Pancreas (tissue), 10 donors: ENCODE measurements at regions not wholly inside any gene's neighbourhood (a gene's known extent, or its start where the extent isn't known, plus 50 kb on each side); places are given as distances from the start of the nearest gene placed in this dataset.

ENCODE experiments used
- ATAC-seq, 4 donors: fragments of 200-7000 bp; cut with Tn5 transposase; one replicate each; pipeline versions ENCODE4 v1.8.0 to v1.9.1; 2020; ENCODE audit warnings: mild to moderate bottlenecking in 4 of 4, moderate library complexity in 4 of 4
- DNase-seq, 6 donors: peaks; one replicate each; pipeline ENCODE4 v3.0.0-alpha.2; 2020
- FAIRE-seq: peaks from 2 replicates; lab custom pipeline; 2012; peaks lifted over from hg19 to GRCh38; lab: Jason Lieb, UNC
- H3K27ac ChIP-seq, 4 donors: fragments of 200-600 bp; sonication (generic); 1 replicate in 3 of 4; 2 replicates in 1 of 4; pipeline versions ENCODE4 v1.5.0 to v1.8.0; 2020
- H3K27me3 ChIP-seq, 4 donors: fragments of 200-600 bp; one replicate each; pipeline ENCODE4 v1.8.0; 2021
- H3K36me3 ChIP-seq, 3 donors: fragments of 200-600 bp; sonication (generic) in 1 of 3; one replicate each; pipeline versions ENCODE4 v1.5.0 to v1.8.0; 2020 to 2021
- H3K4me1 ChIP-seq, 3 donors: fragments of 200-600 bp; one replicate each; pipeline ENCODE4 v1.8.0; 2021
- H3K4me3 ChIP-seq, 4 donors: fragments of 200-600 bp; sonication (generic) in 2 of 4; one replicate each; pipeline versions ENCODE4 v1.5.0 to v1.8.0; 2020 to 2021
- H3K9me3 ChIP-seq, 4 donors: fragments of 200-600 bp; one replicate each; pipeline ENCODE4 v1.8.0; 2021
- whole genome bisulfite sequencing, 2 donors: extraction: QIAGEN DNeasy Blood & Tissue Kit; methylation state at CpG; one replicate each; pipeline ENCODE4 v1.1.7; 2013; 5-methylcytosine and 5-hydroxymethylcytosine counted together
- intact Hi-C, 3 donors: fragments of 100-400 bp; cut with DNase I; formaldehyde crosslinking; loops; one replicate each; pipeline versions ENCODE4 v1.11.1 to v1.14.2; 2022
- TF ChIP-seq, protein P1 (sequence below), 4 donors: fragments of 200-600 bp; sonication (generic) in 3 of 4; IDR thresholded peaks; one replicate each; pipeline versions ENCODE4 v1.5.0 to v1.8.0; 2021; ENCODE audit warnings: antibody characterized with exemption in 4 of 4
- donor health status: healthy with polysubstance abuse.
- donor health status: DM: no; HTN: no; CAD: no; lungs with moderate emphysema.
- donor health status: DM: no; HTN: no; CAD: no.
- donor health status: control.
- donor health status: control.
- donor health status: Bipolar disorder and iron deficiency.
- donor health status: DM: yes; HTN: yes; CAD: no.
- donor health status: DM: no; HTN: no; CAD: no.
- donor health status: DM: no; HTN: no; CAD: no.
- donor health status: DM: yes; HTN: yes; CAD: no.

DNA sequence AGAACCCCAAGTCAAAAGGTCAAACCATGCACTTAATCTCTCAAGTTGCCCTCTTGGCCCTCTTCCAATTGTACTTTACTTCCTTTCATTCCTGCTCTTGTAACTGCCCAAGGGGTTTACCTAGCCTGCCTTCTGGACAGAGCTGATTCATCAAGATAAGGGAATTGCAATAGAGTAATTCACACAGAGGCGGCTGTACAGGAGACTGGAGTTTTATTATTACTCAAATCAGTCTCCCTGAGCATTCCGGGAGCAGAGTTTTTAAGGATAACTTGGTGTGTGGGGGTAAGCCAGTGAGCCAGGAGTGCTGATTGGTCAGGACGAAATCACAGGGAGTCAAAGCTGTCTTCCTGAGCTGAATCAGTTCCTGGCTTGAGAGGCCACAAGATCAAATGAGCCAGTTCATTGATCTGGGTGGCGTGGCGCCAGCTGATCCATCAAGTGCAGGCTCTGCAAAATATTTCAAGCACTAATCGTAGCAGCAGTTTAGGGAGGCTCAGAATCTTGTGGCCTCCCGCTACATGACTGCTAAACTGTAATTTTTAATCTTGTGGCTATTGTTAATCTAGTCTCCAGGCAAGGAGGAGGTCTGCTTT, 590.0 kb downstream of the EPHA3 start:
- no peak for ATAC-seq
- DNase-seq = peak in 1 of 6 donors; percentile 24
- WGBS, 2 donors = 63 to 71% methylated on average over 7 of the region's 7 CpGs
- FAIRE-seq = no peak
- Histone ChIP-seq H3K36me3 (no peaks in the 10 kb centered on the region), H3K4me1 (no peaks in the 10 kb centered on the region), H3K9me3 (no peaks in the 10 kb centered on the region), H3K27ac (no peak overlapping the region), H3K4me3 (no peak overlapping the region), H3K27me3 (no peaks in the 10 kb centered on the region)
- TF ChIP-seq, protein P1, sequence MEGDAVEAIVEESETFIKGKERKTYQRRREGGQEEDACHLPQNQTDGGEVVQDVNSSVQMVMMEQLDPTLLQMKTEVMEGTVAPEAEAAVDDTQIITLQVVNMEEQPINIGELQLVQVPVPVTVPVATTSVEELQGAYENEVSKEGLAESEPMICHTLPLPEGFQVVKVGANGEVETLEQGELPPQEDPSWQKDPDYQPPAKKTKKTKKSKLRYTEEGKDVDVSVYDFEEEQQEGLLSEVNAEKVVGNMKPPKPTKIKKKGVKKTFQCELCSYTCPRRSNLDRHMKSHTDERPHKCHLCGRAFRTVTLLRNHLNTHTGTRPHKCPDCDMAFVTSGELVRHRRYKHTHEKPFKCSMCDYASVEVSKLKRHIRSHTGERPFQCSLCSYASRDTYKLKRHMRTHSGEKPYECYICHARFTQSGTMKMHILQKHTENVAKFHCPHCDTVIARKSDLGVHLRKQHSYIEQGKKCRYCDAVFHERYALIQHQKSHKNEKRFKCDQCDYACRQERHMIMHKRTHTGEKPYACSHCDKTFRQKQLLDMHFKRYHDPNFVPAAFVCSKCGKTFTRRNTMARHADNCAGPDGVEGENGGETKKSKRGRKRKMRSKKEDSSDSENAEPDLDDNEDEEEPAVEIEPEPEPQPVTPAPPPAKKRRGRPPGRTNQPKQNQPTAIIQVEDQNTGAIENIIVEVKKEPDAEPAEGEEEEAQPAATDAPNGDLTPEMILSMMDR (IDR thresholded peaks at IDR 0.05) = no peak
- intact Hi-C loops = no loop called here

DNA sequence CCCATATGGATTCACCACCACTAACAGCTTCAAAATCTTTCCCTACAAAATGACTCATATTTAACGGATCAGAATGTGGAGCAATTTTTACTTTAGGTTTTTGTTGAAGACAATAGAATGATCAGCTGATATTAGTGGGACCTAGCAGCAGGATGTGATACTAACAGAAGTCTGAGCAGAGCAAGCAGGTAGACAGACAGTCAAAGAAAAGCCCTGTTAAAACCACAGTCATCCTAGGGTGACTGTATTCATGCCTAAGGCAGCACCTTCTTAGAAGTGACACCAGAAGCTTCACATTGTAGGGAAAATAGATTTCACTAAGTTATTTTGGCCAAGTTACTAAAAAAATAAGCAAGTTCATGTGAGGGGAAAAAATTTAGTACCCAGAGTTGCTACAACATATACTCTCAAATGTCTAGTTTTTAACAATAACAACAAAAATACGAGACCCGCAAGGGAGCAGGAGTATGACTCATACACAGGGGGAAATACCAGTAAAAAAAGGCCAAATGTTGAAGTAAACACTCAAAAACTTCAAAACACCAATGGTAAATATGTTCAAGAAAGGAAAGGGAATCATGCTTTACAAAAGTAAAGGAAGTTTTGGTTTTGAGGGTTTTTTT, 590.9 kb downstream of the EPHA3 start:
- no peaks in the 10 kb centered on the region for H3K4me1 ChIP-seq
- ATAC-seq (no peak), DNase-seq (no peak), FAIRE-seq (no peak)
- TF ChIP-seq, protein P1 (IDR thresholded peaks at IDR 0.05) = no peak
- no peaks in the 10 kb centered on the region for H3K36me3 ChIP-seq
- 91% methylated on average over 3 of the region's 3 CpGs for WGBS, 2 donors
- no peak overlapping the region for H3K27ac ChIP-seq
- intact Hi-C loops = no loop called here
- H3K27me3 ChIP-seq = no peaks in the 10 kb centered on the region
- no peak overlapping the region for H3K4me3 ChIP-seq
- no peaks in the 10 kb centered on the region for H3K9me3 ChIP-seq

DNA sequence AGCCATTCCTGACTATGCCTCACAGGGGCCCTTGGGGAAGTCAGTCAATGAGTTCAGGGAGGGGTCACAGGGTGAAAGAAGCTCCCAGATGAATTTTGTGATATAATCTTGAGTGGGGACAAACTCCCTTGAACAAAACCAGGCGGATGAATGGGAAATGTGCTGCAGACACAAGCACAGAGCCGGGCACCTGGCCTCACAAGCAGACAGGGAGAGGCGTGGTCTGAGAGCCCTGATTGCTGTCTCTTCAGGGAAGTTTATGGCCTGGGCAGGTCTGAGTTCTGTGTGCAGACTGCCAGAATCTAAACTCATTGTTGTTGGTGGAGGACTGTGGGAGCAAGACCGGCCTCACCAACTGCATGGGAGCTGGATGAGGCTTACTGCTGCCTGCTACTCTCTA, 591.8 kb downstream of the EPHA3 start:
- Histone ChIP-seq H3K27me3 (no peaks in the 10 kb centered on the region), H3K4me1 (no peaks in the 10 kb centered on the region), H3K27ac (no peak overlapping the region), H3K36me3 (no peaks in the 10 kb centered on the region), H3K9me3 (no peaks in the 10 kb centered on the region), H3K4me3 (no peak overlapping the region)
- intact Hi-C loops = no loop called here
- TF ChIP-seq, protein P1 (IDR thresholded peaks at IDR 0.05) = no peak
- no peak for FAIRE-seq
- WGBS, 2 donors = 88 to 90% methylated on average over 4 of the region's 4 CpGs
- ATAC-seq = no peak
- no peak for DNase-seq

DNA sequence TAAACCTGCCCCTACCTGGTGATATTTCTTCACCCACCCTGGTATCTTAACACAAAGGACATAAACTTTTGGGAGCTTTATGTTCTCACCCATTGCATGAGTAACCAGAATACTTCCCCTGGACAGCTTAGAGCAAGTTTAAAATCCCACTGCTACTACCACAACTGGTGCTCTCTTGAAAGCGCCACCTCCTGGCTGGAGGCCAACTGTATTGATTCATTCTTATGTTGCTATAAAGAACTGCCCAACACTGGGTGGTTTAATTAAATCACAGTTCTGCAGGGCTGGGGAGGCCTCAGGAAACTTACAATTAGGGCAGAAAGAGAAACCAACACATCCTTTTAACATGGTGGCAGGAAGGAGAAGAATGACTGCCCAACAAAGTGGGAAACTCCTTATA, 592.4 kb downstream of the EPHA3 start:
- DNase-seq (peak in 4 of 6 donors; percentile 4 to 55 (median 19)), FAIRE-seq (no peak), ATAC-seq (no peak)
- Histone ChIP-seq H3K4me3 (no peak overlapping the region), H3K9me3 (no peaks in the 10 kb centered on the region), H3K27me3 (no peaks in the 10 kb centered on the region), H3K27ac (no peak overlapping the region), H3K36me3 (no peaks in the 10 kb centered on the region), H3K4me1 (no peaks in the 10 kb centered on the region)
- TF ChIP-seq, protein P1 (IDR thresholded peaks at IDR 0.05) = no peak
- WGBS, 2 donors = 41 to 63% methylated on average over 1 of the region's 1 CpG
- intact Hi-C loops = no loop called here

DNA sequence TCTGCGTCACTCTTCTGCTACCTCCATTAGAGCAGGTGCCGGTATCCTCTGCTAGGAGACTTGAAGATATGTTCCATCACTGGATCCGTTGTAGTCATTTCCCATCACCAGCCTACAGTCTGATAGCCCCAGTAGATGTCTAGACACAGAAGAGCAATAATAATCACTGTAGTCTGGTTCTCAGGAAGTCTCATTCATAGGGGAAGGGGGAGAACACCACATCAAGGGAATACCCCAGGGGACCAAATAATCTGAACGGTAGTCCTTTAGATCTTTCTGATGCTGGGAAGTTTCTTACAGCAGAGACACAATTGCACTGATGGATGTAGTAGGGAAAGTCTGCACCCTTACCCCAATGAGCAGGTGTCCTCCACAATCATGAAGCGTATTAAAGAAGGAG, 595.0 kb downstream of the EPHA3 start:
- TF ChIP-seq, protein P1 (IDR thresholded peaks at IDR 0.05) = no peak
- H3K4me1 ChIP-seq = no peaks in the 10 kb centered on the region
- FAIRE-seq (no peak), DNase-seq (no peak), ATAC-seq (no peak)
- no peak overlapping the region for H3K27ac ChIP-seq
- no peaks in the 10 kb centered on the region for H3K27me3 ChIP-seq
- H3K36me3 ChIP-seq = no peaks in the 10 kb centered on the region
- intact Hi-C loops = no loop called here
- 76 to 82% methylated on average over 5 of the region's 5 CpGs for WGBS, 2 donors
- no peaks in the 10 kb centered on the region for H3K9me3 ChIP-seq
- no peak overlapping the region for H3K4me3 ChIP-seq
